ENCODE measurements at regions not wholly inside any gene's neighbourhood (a gene's known extent, or its start where the extent isn't known, plus 50 kb on each side); places are given as distances from the start of the nearest gene placed in this dataset.
"Not testable (repeated sequence)": the region's sequence is repeated elsewhere in the genome, so short reads cannot be mapped to it uniquely, and the experiment has no call there.

DNA sequence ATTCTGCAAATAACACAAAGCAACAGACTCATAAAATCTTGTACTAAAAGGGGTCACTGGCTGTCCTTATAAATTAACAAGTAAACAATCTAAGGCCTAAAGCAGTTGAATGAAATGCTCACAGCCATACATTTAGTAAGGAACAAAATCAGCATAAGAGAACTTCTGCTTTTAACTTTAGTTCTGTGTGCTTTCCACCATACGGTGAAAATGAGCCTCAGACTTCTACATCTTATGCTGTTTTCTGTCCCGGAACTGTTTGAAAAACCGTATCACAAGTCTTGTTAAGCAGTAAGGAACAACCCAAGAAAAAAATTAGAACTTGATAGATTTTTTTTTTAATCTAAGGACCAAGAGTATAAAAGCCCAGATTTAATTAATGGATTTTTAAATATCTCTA is 549.1 kb upstream of the MIR17HG start:
- DNase-seq: no peak

DNA sequence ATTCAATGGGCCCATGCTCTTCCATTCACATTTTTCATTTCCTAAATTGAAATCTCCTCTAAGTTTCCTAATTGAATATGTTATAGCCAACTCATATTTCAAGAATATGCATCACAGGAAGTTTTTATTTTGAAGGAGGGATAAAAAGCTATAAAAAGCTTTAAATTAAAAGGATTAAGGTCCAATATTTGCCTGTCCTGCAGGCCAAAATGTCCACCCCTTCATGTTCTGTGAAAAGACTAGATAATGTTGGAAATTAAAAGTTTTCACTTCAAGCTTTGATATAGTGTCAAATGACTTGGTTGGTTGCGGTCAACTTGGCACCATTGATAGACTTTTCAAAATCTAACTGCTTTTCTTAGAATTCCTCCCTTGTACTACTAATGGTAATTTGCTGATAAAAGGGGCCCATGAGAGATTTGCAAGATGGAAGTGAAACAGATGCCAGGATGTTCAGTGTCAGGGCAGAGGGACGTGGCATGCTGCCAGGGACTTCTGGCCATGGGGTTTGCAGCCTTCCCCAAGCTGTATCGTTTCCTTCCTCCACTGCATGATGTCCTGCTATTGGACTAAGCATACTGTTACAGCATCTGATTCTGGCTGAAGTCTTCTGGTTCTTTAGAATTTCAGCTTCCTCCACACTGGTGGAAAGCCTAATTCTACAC is 547.3 kb upstream of the MIR17HG start:
- no peak for DNase-seq

DNA sequence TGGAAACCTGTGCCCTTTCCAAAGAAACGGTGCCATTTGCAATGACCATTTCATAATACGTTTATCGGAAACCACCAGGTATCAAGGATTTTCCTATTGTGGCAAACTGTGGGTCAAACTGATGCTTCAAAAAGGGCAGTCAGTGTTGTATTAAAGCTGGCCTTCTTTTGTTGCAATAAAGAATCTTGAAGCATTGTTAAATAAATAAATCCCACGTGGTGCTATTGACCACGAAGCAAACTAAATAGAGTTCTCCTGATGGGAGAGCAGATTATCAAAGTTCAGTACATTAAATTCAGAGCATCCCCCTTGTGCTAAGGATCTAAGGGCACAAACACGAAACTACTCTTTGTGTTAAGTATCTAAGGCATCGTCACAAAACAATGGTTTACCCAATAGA is 545.9 kb upstream of the MIR17HG start:
- no peak for DNase-seq

DNA sequence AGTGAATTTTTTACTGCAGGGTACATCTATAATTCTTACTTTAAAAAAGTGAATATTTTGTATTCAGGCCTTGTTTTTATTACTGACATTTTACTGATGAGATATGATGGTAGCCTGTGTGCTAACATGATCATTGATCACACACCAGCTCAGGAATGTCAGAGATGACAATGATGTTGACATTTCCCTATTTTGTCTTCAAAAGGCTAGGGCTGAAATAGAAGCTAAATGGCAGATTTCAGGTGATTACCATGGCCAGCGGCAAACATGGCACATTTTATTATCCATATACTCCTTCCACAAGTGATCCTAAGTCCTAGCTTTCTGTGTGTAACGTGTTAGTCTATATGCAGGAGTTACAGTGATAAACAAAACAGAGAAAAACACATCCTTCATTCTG is 544.3 kb upstream of the MIR17HG start:
- no peak for DNase-seq

DNA sequence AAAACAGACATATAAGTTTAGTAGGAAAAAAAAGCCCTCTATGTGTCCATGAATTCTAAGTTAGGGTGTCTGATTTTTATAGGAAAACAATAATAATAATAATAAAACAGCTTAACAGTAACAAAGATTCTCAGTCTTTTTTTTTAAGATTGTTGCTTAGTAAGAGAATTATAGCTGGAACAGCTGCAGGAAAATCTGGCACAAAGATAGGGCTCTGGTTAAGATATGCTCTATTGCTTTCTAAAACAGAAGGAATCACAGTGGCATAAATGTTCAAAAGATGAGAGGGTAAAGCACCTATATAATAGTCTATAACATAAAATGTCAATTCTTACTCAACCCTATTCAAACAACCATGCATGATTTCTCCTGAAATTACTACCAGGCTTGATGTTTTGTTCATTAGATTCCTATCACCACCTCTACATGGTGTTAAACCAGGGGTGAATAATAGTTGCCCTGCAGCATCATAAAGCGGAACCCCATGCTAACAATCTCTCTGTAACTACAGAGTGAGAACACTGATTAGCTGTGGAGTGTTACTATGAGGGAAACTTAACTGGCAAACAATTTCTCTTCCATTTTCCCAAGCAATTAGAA is 541.4 kb upstream of the MIR17HG start:
- no peak for DNase-seq

DNA sequence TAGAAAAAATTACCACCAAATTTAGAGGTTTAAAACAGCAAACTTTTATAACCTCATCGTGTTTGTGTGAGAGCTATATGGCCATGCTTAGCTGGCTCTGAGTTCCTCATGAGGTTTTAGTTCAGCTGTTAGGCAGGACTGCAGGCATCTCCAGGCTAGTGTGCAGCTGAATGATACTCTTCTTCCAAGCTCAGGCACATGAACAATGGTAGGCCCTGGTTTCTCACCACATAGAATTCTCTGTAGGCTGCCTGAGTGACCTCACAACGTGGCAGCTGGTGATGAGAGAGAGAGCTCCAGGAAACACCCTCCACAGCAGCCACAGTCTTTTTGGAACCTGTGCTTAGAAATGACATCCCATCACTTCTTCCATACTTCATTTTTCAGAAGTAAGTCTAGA is 540.6 kb upstream of the MIR17HG start:
- DNase-seq: no peak

DNA sequence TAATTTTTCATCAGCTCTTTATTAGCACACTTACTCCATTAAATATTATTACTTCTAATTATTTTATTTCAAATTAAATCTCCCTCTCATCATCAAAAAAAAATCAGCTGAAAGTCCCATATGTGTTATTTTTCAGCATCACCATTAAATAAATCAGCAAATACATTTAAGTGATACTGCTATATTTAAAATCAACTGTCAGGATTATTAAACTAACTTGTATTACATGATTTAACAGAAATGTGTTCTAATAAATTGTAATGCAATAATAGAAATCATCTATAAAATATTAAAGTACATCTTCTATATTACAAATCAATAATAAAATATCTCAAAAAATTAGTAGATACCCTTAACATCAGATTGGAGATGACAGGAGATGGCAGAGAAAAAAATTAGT is 538.6 kb upstream of the MIR17HG start:
- DNase-seq: no peak

DNA sequence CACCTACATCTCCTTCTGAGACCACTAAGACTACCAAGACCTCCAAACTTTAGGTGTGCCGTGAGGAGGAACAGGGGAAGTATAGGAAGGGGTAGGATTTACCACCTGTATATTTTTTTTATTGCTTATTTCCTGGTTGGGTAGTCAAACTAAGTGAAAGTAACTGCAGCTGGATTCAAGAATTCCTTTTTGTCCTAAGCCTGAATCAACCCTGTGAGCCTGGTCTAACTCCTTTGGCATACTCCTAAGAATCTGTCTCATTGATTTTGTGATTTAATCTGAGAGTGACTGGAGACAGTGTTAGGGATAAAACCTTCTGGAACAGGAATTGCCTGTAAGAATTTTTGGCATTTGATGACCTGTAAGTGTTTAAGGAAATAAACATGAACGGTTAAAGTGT is 523.5 kb upstream of the MIR17HG start:
- peak; percentile 46 for DNase-seq

DNA sequence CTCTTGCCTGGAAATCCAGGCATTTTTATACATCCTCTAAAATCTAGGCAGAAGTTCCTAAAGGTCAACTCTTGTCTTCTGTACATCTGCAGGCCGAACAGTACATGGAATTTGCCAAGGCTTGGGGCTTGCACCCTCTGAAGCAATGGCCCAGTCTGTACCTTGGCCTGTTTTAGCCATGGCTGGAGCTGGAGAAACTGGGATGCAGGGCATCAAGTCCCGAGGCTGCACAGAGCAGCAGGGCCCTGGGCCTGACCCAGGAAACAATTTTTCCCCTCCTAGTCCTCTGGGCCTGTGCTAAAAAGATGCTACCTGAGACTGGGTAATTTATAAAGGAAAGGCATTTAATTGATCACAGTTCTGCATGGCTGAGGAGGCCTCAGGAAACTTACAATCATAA is 520.8 kb upstream of the MIR17HG start:
- no peak for DNase-seq

DNA sequence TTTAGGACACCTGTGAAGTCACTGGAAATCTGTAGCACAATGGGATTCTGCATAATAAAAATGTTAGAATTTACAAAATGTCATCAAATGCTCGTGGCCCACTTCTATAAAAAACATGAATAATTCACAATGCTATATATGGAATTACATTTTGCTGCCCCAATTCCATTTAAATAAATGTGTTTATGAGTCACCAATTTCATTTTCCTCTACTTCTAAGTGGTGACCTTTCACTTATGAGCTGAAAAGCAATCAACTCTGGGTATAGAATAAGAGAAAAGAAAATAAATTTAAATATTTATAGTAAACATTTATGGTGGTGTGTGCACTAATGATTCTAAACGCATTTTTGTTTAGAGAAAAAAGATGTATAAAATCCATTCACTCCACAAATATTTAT is 516.7 kb upstream of the MIR17HG start:
- no peak for DNase-seq

DNA sequence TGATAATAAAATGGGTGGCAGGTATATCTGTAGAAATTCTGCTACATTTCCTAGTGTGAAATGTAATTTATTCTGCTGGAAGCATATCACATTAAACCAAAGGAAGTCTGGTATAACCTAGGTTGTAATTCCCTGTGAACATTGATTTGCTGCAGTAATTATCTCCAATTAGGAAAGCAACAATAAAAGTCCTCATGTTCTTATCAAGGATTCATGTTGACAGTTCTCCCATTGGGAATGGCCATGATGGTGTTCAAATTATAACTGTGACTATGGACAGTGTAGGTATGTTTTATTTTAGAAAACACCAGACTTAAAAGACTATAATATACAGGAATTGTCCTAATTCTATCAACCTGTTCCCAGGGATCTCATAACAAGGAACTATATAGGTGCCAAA is 513.5 kb upstream of the MIR17HG start:
- no peak for DNase-seq

DNA sequence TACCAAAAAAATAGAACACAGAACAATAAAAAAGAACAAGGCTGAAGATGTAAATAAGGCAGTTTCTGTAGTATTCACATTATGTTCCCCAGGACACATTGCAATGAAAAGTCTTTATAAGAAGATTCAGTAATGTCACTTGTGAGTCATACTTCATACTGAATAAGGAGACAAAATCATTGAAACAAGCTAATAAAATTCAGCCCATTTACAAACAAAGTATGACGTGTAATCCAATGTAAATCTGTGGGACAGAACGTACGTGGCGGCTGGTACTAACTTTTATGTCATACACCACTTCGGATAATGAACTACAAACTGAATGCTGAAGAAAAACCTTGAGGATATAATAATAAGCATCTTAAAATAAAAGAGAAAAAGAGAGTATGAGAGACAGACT is 512.8 kb upstream of the MIR17HG start:
- DNase-seq: no peak

DNA sequence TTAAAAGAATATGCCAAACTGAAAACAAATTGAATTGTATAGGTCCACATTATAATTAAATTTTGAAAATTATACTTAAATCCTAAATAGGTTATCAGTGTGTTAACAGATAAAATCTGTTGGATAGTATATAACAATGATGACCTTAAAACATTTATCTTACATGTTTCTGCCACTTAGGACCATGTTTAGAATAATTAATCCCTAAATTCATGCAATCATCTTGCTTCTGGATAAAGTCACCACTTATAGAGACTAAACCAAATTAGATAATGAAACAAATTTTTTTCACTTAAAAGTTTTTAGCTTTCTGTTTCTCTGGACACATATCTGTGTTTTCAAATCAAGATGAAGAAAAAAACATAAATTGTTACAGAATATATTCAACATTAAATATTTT is 511.7 kb upstream of the MIR17HG start:
- DNase-seq: no peak

DNA sequence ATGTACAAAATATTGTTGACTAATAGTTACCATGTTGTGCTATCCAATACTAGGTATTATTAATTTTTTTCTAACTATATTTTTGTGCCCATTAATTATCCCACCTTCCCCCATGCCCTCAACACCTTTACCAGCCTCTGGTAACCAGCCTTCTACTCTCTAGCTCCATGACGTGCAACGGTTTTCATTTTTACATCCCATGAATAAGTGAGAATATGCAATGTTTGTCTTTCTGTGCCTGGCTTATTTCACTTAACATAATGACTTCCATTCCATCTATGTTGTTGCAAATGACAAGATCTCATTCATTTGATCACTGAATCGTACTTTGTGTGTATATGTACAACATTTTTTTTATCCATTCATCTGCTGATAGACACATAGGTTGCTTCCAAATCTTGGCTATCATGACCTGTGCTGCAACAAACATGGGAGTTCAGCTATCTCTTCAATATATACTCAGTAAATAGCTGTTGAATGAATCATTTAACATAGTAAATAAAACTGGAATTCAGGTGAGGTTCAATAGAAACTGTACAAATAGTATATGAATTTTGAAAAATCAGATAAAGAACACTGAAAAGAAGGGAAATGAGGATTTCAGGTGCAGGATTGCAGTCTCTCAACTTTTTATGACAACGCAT is 509.0 kb upstream of the MIR17HG start:
- no peak for DNase-seq

DNA sequence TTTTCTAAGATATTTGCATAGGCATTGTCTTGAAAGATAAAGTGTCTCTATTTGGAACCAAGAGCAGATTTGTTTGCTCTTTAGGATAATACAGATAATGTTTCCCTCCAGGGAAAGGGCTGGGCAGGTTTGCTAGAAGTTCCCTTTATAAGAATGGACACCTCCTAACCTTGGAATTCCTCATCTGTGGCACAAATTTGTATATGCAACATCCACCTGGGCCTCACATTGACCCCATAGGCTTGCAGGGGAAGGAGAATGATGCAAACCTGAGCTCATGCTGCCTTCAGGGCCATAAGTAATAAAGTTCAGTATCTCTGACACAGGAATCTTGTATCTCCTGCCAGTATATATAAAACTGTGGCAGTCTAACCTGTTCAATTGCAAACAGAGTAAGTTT is 508.4 kb upstream of the MIR17HG start:
- peak; percentile 16 for DNase-seq

DNA sequence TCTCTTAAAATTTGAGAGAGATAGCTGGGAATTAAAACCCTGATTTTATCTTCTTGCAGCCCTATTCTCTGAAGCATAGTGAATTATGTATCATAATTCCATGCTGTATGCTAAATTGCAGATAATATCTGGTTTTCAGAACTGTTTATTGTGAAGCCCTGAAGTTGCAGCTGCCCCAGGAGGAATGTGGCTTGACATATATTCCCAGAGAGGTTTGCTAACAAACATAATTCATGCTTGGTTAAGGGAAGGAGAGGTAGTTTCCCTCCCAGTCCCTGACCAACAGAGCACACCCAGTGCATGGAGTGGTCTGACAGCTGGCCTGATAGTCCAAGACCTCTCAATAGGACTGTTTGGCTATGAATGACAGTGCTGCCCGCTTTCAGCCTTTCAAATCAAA is 500.6 kb upstream of the MIR17HG start:
- no peak for DNase-seq

DNA sequence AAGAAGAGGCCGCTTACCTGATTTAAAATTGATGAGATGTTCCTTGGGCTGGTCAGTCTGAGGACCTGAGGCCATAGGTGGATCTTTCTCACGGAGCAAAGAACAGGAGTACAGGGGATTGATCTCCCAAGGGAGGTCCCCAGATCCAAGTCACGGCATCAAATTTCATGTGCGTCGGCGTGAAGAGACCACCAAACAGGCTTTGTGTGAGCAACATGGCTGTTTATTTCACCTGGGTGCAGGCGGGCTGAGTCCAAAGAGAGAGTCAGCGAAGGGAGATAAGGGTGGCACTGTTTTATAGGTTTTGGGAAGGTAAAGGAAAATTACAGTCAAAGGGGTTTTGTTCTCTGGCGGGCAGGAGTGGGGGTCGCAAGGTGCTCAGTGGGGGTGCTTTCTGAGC is 493.8 kb upstream of the MIR17HG start:
- DNase-seq: not testable (repeated sequence)

DNA sequence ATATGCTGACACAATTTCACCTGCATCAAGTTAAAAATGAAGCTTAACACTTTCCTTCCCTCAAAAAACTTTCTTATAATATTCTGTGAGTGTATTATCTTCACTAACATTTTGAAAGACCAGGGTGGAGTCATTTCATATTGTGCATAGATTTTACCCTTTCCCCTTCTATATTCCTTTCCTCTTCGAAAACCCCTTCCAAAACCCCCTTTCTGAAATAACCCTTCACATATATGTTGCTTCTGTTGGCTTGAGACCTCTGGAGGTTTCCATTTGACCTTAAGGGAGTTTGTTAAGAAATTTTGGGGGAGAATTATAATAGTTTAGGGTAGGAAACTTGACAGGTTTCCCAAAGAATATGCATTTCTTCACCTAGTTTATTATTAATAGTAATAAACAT is 489.6 kb upstream of the MIR17HG start:
- no peak for DNase-seq

DNA sequence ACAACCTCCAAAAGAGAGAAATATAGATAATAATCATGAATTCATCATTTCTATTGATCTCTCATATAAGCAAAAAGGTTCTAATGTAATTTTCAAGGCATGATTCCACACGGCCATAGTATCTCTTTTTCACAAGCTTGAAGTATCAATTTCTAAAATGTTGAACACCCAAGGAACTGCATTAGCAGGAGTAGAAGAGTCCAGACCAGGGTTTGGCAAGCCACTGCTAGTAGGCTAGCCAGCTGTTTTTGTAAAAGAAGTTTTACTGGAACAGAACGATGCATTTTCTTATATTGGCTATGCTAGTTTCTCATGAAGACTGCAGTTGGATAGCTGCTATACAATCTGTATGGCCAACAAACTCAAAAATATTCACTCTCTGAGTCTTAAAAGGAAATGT is 481.5 kb upstream of the MIR17HG start:
- DNase-seq: no peak

DNA sequence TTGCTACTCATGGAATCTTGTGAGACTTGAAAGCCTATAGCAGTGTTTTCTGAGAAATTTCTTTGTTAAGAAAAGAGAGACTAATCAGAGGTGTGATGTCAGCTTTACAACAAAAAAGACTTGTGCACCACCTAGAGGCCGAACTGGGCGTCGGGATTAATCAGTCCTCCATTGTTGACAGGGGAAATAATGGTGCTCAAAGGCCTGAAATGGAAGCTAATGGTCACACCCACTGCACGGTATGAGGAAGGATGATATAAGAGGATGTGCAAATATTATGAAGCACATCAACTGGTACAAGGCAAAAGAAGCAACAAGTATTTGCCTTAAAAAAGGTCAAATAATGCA is 480.2 kb upstream of the MIR17HG start:
- DNase-seq: peak; percentile 61

DNA sequence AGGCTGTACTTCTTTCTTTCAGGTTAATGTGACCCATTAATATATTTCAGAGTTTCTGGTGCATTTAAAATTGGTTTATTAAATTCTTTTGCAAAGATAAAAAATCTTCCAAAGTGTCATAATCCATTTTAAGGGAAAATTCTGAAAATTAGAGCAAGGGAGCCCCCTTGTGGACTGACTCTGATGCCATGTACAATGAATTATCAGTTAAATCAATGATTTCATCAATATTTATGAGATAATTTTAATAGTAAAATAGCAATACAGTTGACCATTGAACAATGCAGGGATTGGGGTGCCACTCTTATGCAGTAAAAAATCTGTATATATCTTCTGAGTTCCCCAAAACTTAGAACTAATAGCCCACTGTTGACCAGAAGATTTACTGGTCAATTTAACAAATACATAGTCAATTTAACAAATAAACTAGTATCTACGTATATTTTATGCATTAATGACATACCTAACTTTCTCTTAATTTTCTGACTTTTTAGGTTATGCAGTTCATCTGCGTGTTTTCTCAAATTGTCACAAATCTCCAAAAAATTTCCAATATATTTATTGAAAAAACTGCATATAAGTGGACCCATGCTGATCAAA is 479.1 kb upstream of the MIR17HG start:
- DNase-seq: no peak

DNA sequence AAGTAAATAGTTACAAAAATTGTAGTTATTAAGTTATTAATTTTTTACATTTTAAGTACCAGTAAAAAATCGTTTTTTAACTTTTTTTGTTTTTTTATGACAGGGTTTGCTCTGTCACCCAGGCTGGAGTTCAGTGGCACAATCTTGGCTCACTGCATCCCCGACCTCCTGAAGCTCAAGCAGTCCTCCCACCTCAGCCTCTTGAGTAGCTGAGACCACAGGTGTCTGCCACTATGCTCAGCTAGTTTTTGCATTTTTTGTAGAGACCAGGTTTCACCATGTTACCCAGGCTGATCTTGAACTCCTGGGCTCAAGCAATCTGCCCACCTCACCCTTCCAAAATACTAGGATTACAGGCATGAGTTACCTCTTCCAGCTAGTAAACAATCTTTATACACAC is 477.9 kb upstream of the MIR17HG start:
- DNase-seq: no peak

DNA sequence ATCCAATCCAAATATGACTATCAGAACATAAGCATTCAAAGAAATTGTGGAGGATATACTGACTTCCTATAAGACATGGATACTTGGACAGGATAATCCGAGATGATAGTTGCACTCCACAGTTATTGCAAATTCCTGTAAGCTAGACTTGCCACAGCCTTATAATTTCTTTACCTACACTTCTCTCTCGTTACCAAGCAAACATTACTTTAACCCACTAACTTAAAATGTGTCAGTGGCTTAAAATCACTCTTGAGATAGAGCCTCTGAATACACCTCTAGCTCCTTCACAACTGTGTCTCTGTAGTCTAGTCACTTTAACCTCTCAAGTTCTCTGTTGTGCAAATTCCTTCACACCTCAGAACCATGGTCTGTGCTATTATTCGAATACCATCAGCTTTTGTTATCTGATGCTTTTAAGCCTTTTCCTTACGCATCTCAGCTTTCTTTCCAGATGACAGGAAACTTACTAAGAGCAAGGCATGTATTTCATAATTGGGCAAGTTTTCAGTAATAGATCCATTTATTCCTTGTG is 474.9 kb upstream of the MIR17HG start:
- DNase-seq: no peak

DNA sequence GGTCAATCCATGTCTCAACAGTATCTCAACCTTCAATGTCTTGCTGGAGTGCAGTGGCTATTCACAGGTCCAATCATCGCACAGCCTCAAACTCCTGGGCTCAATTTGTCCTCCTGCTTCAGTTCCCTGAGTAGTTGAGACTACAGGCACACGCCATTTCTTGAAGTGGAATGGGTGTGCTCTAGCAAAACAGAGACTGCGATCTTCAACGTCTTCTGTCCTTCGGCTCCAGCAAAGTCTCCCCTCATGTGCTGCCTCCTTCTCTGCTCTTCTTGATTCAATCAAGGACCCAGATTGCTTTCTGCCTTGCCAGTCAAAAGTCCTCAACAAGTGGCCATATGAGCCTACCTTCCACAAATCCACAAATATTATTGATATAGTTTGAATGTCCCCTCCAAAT is 466.7 kb upstream of the MIR17HG start:
- no peak for DNase-seq
